Stimulated activated naive CD4-positive, alpha-beta T cell treated with Interleukin-2 at 50 U/mL for 16 hours (primary cell): ENCODE measurements at regions not wholly inside any gene's neighbourhood (a gene's known extent, or its start where the extent isn't known, plus 50 kb on each side); places are given as distances from the start of the nearest gene placed in this dataset.

Experiments used
- DNase-seq: peaks from one replicate; lab custom pipeline; 2025; lab: John Stamatoyannopoulos, UW

DNA sequence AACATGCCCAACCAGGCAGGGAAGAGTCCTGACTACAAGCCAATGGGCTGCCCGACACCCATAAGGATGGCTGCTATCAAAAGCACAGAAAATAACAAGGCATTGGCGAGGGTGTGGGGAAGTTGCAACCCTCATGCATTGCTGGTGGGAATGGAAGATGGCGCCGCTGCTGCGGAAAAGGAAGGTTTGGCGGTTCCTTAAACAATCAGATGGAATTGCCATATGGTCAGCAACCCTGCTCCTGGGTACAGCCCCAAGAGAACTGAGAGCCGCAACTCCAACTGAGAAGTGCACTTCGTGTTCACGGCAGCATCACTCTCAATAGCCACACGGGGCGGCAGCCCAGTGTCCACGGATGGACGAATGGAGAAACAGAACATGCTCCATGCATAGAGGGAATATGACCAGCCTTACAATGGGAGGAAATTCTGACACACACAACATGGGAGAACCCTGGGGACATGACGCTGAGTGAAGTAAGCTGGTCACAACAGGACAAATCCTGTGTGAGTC is 193.3 kb downstream of the RBFOX3 start:
- DNase-seq: no peak

DNA sequence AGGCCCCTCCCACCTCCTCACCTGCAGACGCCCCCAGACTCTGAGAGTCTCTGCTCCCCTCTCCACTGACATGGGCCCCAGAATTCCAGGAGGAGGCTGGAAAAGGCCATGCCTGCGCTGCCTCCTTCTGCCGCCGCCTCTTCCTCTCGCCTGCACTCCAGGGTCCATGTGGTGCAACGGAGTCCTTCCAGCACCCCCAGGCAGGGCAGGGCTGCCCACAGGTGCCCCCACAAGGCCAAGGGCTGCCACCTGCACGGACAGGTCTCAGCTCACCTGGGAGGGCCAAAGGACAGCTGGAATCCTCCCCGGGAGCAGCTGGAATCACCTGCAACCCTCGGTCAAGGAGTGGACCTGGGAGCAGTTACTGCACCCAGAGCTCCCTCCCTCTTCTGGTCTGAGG is 194.9 kb downstream of the RBFOX3 start:
- DNase-seq: no peak

DNA sequence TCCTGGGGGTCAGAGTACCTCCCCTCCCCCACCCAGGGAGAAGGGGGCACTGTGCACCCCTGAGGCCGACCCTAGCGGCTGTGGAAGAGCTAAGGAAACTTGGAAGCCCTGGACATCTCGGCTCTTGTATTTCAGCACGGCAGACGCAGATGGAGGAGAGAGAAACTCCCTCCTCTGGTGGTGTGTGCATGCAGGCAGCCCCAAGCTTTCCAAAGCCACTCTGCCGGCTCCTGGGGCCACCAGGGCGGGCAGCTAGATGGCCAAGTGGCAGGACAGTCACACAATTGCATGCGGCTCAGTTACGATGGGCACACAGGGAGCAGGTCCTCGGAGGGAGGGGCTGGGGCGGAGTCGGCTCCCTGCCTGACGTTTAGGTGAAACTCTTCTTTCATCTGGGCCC is 195.5 kb downstream of the RBFOX3 start:
- no peak for DNase-seq

DNA sequence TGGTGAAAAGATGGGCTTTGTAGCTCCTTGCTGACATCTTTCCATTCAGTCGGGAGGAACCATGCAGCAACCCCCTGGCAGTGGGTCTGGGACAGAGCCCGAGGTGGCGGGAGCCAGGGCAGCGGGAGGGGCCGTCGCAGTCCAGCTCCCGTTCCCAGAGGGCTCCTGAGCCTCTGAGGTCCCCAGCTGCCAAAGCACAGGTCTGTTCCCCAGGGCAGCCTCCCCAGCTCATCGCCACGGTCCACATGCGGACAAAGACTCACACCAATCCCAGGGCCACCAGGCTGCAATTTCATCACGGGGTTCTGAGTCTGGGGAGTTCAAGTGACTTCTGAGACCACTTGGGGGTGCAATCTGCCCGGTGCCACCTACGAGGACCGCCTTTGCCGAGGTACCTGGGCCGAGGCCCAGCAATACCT is 196.0 kb downstream of the RBFOX3 start:
- no peak for DNase-seq

DNA sequence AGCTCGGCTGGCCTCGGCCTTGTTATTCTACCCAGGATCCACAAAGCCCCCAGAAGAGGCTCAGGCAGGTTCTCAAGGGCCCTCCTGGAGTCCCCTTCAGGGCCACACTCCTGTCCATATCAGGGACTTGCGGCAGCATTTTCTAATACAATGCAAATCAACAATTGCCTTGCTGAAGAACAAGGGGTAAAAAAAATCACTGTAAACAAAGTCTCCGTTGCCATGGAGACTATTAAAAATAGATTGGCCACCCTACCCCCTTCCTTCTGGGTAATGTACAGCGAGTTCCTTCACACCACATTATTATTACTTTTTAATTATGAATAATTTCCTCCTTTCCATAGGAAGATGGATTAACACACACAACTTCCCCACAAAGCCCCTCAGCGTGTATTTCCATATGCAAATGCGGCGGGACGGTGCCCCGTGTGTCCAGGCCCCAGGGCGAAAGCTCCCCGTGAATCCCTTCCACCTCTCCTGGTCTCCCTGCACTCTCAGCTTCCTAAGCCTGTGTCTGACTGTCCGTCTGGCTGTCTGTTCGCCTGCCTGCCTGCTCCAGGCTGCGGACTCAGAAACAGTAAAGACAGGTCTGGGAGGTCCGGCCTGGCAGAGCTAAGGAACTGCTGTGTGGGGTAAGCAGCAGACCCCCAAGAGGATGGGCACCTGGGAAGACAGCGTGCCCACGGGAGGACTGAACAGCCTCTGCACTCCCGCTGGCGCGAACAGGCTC is 196.6 kb downstream of the RBFOX3 start:
- DNase-seq: no peak

DNA sequence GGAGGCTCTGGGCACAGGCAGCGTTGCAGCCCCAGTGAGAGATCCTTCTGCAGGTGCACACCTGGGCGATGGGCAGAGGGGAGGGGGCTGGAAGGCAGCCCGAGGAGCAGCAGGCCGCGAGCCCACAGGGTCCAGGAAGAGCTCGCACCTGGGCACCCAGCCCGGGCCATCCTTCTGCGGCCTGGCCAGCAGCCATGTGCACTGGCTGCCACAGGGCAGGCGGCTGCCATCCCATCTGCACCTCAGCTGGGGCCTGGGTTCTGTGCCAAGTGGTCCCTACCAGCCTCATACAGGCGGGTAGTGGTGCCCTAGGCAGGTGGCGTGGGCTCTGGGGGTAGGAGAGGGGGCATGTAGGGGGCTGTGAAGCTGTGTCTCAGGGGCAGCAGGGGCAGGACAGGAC is 197.2 kb downstream of the RBFOX3 start:
- DNase-seq: no peak

DNA sequence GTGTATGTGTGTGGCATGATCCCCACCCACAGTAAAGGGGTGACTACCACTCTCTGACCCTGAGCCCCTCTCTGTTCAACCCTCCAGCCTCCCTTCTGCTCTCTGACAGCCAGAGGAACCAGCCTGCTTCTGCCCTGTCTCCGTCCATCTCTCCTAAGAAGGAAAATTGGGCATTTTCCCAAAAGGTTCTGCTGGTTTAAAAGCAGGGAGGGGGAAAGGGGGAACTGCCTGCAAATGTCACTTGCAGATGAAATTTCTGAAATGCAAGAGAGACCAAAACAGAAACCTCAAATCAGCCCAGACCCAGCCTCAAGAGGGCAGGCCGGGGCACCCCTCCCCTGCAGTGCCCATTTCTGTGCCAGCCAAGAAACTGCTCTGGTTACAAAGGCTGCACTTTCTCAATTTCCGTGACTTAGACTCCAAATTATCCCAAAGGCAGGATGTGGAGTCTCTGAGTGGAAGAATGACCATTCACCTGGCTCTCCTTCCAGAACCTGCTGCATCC is 197.9 kb downstream of the RBFOX3 start:
- no peak for DNase-seq

DNA sequence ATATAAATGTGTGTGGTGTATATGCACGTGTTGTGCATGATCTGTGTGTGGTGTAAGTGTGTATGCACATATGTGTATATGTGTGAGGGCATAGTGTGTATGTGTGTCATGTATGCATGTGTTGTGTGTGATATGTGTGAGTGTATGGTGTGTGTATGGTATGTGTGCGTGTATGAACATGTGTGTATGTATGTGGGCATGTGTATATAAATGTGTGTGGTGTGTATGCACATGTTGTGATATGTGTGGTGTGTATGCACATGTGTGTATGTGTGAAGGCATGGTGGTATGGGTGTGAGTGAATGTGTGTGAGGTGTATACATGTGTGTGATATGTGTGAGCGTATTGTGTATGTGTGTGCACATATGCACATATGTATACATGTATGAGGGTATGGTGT is 198.7 kb downstream of the RBFOX3 start:
- DNase-seq: no peak

DNA sequence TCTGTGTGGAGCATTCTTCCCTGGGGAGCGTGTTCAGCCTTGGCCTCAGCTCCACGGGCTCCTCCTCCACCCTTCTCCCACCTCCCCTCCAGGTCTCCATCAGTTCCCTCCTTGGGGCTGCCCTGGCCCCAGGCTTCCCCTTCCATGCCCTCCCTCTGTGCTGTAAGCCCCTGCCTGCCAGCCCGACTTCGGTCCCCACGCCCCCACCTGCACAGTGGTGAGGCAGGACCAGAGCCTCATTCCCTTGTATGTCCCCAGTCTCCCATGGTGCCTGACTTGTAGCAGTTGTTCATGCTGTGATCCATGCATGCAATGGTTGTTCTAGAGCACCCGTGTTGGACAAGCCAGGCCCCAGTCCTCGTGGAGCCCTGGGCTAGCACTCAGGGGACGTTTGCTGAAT is 199.4 kb downstream of the RBFOX3 start:
- DNase-seq: no peak

DNA sequence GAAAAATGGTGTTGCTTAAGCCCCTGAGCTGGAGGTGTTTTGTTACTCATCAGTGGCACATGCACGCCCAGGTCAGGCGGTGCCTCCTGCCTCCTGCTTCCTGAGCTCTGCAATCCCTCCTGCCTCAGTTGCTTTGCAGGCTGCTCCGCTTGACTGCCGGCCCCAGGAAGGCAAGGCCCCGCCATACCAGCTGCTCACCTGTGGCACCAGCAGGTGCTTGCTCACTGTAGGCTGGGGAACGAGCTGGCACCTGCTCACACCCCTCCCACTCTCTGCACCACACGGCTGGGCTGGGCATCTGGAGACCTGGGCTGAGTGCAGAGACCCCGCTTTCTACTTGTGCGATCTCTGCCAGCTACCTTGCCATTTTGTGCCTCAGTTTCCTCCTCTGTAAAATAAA is 200.2 kb downstream of the RBFOX3 start:
- DNase-seq: no peak

DNA sequence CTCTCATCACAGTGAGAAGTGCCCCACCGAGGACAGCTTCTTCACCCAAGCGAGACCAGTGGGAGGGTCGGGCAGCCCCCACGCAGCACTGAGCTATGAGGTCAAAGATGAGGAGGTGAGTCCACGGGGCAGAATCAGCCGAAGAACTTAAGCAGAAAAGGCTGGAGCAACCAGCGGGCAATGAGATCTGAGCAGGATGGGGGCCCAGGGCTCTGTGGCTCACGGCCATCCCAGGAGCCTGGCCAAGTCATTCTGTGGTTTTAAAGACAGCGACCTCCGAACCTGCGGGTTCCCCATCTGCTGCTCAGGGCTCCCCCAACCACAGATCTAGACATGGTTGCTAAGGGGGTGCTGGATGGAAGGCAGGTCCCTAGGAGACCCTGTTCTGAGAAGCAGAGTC is 202.6 kb downstream of the RBFOX3 start:
- DNase-seq: no peak

DNA sequence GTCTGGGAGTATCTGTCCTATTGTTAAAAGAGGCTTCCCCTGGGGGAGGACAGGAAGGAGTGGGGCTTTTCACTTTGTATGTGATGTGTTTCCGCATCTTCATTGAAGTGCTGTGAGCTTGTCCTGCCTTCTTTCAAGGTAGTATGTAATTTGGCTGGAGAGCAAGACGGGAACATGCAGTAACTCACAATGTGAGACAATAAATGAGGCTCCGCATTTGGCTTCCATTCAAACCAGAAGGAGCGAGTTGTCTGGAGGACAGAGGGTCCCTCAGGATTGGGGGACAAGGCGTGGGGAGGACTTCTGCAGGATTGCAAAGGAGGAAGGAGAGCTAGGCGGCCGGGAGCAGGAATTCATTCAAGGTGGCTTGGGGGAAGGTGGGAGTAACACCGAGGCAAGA is 203.5 kb downstream of the RBFOX3 start:
- DNase-seq: no peak

DNA sequence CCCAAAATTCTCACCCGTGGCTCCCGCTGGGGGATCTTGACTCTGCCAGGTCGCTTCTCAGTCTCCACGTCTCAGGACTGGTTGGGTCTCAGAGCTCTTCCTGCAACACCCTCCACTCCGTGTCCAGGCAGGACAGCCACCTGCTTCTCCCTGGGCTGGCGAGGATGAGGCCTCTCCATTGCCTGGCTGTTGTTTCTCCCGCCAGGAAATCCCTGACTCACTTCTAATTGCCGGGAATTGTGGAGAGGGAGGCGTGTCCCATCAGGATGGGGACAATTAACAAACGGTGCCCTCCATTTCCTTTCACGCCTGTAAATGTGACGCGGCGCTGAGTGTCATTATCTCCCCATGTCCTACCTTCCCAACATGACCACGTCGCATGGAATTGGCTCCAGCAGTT is 204.5 kb downstream of the RBFOX3 start:
- no peak for DNase-seq

DNA sequence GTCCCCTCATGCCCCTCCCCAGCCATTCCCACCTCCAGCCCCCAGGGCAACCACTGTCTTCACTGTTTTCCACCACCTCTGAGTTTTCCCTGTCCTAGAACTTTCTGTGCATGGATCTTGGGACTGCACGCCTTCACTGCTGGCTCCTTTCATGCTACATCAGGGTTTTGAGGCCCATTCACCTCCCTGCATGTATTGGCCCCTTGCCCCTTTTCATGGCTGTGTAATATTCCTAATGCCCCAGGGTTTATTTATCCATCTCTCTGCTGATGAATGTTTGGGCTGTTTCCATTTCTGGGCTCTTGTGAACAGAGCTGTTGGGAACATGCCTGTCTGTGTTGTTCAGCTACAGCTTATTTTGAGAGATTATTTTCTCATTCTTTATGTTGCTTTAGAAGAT is 205.0 kb downstream of the RBFOX3 start:
- no peak for DNase-seq

DNA sequence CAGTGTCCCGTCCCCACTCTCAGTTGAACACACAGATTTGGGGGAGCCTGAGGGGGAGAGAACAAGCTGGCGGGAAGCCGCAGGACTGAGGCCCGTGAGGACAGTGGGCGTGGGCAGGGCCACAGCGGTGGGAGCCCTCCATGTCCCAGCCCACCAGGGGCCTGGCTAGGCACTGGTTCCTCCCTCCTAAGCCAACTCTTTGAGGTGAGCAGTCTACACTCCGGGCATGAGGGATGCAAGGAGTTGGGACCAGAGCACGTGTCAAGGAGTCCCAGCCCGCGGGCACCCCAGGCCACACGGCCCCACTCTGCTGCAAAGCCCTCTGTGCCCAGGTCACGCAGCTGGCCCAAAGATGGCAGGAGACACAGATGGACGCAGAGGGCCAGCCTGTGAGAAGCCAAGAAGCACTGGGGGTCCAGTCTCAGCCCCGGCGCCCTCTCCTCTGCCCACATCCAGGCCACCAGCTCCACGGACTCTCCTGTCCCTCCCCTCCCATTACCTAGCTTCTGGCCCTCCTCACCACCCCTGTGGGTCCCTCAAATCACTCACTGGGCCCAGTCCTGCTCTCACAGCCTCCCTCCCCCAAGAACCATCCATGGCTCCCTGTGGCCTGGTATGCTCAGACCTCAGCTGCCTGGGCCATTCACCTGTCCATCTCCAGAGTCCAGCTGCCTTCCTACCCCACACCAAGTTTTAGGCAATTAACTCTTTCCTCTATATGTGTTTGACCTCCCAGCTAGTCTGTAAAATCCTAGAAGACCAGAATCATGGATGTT is 206.5 kb downstream of the RBFOX3 start:
- DNase-seq: no peak

DNA sequence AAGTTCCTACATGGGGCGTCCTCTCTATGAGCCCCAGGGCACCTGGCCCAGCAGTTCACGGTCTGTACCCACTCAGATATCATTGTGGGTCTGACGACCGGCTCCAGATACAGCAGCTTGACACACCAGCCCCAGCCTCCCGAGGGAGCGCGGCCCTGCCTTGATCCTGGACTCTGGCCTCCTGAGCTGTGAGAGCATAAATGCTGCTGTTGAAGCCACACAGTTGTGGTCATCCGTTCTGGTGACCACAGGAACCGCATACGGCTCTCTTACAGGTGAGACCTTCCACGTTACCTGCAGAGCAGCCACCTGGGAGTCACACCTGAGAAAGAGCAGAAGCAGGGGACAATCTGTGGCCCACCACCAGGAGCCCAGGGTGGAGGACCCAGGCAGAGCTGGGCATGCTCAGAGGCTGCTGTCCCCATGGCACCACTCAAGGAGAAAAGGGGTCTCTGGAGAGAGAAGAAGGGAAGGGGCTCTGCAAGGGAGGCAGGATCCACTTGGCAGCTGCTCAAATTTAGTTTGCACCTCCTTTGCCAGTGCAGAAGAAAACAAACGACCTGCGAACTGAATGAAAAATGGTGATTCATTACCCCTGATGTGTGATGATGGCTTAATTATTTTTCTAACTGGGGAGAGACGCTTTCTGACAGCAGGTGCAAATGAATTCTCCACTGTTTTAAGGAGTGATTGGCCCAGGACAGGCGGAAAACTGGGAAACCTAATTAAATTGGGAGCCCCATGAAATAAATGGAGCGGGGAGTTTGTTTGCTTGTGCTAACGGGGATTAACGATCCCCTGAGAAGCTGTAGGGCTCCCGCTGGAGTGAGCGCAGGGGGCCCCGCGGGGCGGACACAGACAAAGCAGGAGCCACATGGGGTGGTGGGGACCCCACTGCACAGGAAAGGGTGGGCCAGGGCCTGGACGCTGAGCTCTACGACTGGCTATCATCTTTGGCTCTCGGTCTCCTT is 208.9 kb downstream of the RBFOX3 start:
- DNase-seq: no peak

DNA sequence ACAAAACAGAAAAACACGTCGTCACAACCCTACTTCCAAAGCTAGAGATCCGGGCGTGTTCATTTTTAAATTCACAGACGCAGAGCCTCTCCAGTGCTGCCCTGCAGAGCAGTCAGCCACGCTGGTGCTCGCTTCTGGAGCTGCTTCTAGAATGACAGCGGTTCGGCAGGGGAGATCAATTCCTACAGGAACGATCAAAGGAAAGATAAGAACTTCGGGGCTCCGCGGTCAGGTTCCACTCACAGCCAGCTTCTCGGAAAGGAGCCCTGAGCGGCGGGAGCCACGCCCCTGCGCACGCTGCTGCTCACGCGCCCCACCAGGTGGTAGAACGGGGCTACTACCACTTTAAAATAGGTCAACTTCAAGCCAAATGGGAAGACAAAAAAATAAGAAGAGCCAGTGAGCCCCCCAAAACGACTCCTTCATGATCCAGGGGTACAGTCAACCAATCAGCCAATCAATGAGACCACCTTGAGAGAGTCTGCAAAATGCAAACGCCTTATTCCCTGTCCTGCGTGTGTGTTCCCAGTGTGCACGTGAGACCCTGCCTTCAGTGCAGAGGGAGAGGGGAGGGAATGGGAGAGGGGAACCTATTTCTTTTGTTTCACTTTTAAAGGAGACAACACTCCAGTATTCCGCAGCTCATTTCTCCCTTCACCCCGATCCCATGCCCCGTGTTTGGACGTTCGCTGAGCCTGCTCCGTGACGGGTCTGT is 209.7 kb downstream of the RBFOX3 start:
- DNase-seq: peak; percentile 64

DNA sequence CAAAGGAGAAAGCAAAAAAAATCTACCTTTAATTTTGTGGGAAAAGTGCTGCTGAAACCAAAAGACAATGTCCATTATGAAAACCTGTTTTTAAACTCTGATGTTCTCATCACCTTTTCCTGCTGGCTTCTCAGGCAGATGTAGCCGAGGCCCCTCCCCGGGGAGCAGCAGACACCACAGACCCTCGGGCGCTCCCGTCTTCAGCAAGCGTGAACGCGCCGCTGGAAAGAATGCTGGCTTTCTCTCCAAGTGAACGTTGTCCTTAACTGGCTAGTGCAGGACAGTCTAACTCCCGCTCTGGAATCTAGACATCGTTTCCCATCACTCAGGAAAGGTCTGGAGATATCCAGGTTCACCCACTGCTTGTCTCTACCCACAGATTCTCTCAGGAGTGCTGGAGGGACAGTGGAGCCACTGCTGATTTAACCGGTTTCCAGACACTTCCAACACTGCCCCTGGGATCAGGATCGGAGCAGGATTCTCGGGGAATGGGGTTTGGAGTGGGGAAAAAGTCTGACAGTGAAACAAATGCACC is 211.2 kb downstream of the RBFOX3 start:
- no peak for DNase-seq

DNA sequence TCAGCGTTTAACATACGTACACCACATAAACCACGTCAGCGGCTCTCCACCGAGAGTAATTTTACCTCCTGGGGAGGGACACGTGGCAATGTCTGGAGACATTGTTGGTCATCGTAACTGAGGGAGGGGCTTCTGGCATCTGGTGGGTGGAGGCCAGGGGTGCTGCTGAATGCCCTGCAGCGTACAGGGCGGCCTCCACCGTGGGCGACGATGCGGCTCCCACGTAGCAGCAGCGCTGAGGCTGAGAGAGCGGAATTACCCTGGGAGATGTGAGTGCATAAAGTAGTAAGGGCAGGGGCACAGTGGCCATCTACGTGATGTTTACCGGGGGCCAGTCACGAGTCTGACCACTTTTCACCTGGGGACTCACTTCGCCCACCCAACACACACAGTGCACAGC is 212.4 kb downstream of the RBFOX3 start:
- no peak for DNase-seq

DNA sequence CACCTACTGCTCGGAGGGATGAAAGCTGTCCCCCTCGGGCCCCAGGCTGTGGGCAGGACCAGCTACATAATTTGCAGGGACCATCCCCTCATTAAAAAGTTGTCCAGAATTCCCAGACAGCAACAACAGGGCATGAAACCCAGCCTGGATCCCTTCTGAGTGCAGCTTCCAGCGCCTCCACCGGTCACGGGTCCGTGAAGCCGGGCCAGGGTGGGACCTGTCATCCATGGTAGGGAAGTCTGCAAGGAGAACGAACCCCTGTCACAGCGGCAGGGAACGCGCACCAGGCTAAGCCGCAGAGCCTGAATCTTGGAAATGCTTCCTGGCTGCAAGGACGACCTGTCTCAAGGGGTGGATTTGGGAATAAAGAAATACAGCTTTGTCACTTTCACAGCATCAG is 214.2 kb downstream of the RBFOX3 start:
- no peak for DNase-seq

DNA sequence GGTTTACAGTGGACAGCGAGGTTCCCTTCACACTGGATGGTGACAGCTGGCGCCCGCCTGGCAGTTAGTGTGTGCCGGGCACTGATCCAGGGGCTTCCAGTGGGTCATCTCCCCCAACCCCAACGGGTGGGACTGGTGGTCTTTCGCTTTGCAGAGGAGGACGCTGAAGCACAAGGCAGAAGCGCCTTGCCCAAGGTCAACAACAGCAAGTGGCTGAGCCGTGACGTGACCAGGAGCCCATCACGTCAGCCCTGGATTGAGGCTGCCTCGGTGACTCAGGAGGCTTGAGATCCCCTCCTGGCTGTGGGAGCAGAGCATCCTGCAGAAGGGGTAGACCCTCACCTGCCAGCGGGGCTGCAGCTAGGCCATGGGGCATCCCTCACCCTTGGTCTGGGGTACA is 215.3 kb downstream of the RBFOX3 start:
- DNase-seq: no peak
